Panc1 (cell line): ENCODE measurements at regions not wholly inside any gene's neighbourhood (a gene's known extent, or its start where the extent isn't known, plus 50 kb on each side); places are given as distances from the start of the nearest gene placed in this dataset.

Experiments used
- ATAC-seq: fragments of 200-7000 bp; cut with Tn5 transposase; 2 replicates; pipeline ENCODE4 v1.9.1; 2020; ENCODE audit warnings: mild to moderate bottlenecking, moderate library complexity
- BruUV-seq: library from RNA; stranded (reverse); fragments of 400-500 nt; replicated peaks from 2 replicates; lab custom pipeline; 2021; lab: Mats Ljungman, UMichigan
- CTCF ChIA-PET: fragments of 300-600 bp; sonication (Branson Sonifier 250); formaldehyde crosslinking; loops from one replicate; lab custom pipeline; 2022; ENCODE audit warnings: antibody characterized with exemption; lab: Charles Lee
- POLR2A ChIA-PET: fragments of 300-600 bp; sonication (Branson Sonifier 250); formaldehyde crosslinking; loops from one replicate; lab custom pipeline; 2022; ENCODE audit warnings: antibody characterized with exemption; lab: Charles Lee
- DNase-seq: peaks from one replicate; pipeline ENCODE4 v3.0.0-alpha.2; 2010; ENCODE audit warnings: low read depth, low spot score
- H3K27ac ChIP-seq: 2 replicates; pipeline ENCODE4 v1.5.1; 2011; ENCODE audit warnings: mild to moderate bottlenecking, low read length, inconsistent platforms
- H3K27me3 ChIP-seq: fragments of 200-500 bp; sonication (Bioruptor generic); 2 replicates; pipeline ENCODE4 v1.6.0; 2014; ENCODE audit warnings: low read length, inconsistent platforms; ENCODE audit not compliant: control insufficient read depth, insufficient read depth
- H3K36me3 ChIP-seq: fragments of 200-500 bp; sonication (Bioruptor generic); 2 replicates; pipeline ENCODE4 v1.5.1; 2014; ENCODE audit warnings: inconsistent platforms, mild to moderate bottlenecking, low read length, moderate library complexity; ENCODE audit not compliant: control insufficient read depth, insufficient read depth
- H3K4me1 ChIP-seq: 2 replicates; pipeline ENCODE4 v1.5.1; 2011; ENCODE audit warnings: inconsistent platforms, mild to moderate bottlenecking, low read length, moderate library complexity; ENCODE audit not compliant: control insufficient read depth, insufficient read depth
- H3K4me3 ChIP-seq, 2 experiments: 2 replicates each; pipeline ENCODE4 v1.5.1; 2011 to 2012; ENCODE audit warnings: low read depth in 2 of 2, low read length in 2 of 2, mild to moderate bottlenecking in 2 of 2, inconsistent platforms in 1 of 2, moderate library complexity in 1 of 2
- H3K9me3 ChIP-seq: fragments of 200-500 bp; sonication (Bioruptor generic); 2 replicates; pipeline ENCODE4 v1.5.1; 2014; ENCODE audit warnings: low read depth, mild to moderate bottlenecking, inconsistent platforms, low read length, moderate library complexity; ENCODE audit not compliant: control insufficient read depth, insufficient read depth
- POLR2AphosphoS5 ChIP-seq: IDR thresholded peaks from 2 replicates; pipeline ENCODE4 v1.6.1; 2012; ENCODE audit warnings: mild to moderate bottlenecking, low read depth, low read length, moderate library complexity
- SIN3A ChIP-seq: IDR thresholded peaks from 2 replicates; pipeline ENCODE4 v1.6.1; 2012; ENCODE audit warnings: low read depth, mild to moderate bottlenecking, low read length, moderate library complexity, borderline replicate concordance; ENCODE audit not compliant: insufficient read depth
- TCF7L2 ChIP-seq: IDR thresholded peaks from 2 replicates; pipeline ENCODE4 v1.6.1; 2011; ENCODE audit warnings: mild to moderate bottlenecking, low read depth, low read length, inconsistent platforms
- in situ Hi-C: cut with HindIII; loops from 2 replicates; pipeline ENCODE4 v1.10.0; 2016; ENCODE audit warnings: low sequenced_read_pairs, low pct_unique_long_range_greater_than_20kb
- intact Hi-C: fragments of 100-400 bp; cut with micrococcal nuclease; formaldehyde crosslinking; loops from one replicate; pipeline ENCODE4 v1.10.0; 2022; ENCODE audit not compliant: unreplicated experiment
- TF ChIP-seq, protein P1 (sequence below), 2 experiments: IDR thresholded peaks; 2 replicates each; pipeline ENCODE4 v1.6.1; 2011 to 2012; ENCODE audit warnings: low read depth in 2 of 2, control low read depth in 1 of 2, low read length in 1 of 2, mild to moderate bottlenecking in 1 of 2, moderate library complexity in 1 of 2; ENCODE audit not compliant: insufficient read depth in 1 of 2
- TF ChIP-seq, protein P2 (sequence below): fragments of 450-650 bp; IDR thresholded peaks from 2 replicates; pipeline ENCODE4 v1.5.1; 2017; ENCODE audit warnings: mild to moderate bottlenecking

DNA sequence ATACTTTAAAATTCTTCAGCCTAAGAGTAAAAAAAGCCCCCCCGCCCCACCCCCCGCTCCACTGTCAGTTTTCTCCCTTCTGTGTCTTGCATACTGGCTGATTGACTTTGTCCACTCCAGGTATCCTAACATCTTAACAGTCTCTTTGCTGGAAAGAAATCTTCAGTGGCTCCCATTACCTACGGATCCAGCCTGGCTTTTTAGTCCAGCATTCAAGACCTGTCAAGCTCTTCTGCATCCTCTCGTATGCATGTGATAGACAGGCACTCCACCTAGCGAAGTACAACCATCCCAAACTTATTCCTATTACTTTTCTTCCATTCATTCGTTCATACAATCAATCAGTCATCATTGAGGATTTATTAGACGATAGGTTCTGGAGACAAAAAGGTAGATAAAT is 288.1 kb downstream of the MYCN start:
- intact Hi-C loops (no loop called here), in situ Hi-C loops (no loop called here)
- ATAC-seq (no peak), DNase-seq (no peak)
- ChIA-PET POLR2A (no interaction called here), CTCF (no interaction called here)
- no peaks in the 10 kb centered on the region for H3K4me1 ChIP-seq
- BruUV-seq = no TSS peak
- no peak overlapping the region for H3K4me3 ChIP-seq
- no peaks in the 10 kb centered on the region for H3K9me3 ChIP-seq
- TF ChIP-seq TCF7L2 (no peak), POLR2AphosphoS5 (no peak), SIN3A (no peak)
- TF ChIP-seq, protein P1, sequence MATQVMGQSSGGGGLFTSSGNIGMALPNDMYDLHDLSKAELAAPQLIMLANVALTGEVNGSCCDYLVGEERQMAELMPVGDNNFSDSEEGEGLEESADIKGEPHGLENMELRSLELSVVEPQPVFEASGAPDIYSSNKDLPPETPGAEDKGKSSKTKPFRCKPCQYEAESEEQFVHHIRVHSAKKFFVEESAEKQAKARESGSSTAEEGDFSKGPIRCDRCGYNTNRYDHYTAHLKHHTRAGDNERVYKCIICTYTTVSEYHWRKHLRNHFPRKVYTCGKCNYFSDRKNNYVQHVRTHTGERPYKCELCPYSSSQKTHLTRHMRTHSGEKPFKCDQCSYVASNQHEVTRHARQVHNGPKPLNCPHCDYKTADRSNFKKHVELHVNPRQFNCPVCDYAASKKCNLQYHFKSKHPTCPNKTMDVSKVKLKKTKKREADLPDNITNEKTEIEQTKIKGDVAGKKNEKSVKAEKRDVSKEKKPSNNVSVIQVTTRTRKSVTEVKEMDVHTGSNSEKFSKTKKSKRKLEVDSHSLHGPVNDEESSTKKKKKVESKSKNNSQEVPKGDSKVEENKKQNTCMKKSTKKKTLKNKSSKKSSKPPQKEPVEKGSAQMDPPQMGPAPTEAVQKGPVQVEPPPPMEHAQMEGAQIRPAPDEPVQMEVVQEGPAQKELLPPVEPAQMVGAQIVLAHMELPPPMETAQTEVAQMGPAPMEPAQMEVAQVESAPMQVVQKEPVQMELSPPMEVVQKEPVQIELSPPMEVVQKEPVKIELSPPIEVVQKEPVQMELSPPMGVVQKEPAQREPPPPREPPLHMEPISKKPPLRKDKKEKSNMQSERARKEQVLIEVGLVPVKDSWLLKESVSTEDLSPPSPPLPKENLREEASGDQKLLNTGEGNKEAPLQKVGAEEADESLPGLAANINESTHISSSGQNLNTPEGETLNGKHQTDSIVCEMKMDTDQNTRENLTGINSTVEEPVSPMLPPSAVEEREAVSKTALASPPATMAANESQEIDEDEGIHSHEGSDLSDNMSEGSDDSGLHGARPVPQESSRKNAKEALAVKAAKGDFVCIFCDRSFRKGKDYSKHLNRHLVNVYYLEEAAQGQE (IDR thresholded peaks at IDR 0.05; ENCODE audit: insufficient read depth in 1 of 2, low read depth in 2 of 2, low read length in 1 of 2) = no peak
- TF ChIP-seq, protein P2, sequence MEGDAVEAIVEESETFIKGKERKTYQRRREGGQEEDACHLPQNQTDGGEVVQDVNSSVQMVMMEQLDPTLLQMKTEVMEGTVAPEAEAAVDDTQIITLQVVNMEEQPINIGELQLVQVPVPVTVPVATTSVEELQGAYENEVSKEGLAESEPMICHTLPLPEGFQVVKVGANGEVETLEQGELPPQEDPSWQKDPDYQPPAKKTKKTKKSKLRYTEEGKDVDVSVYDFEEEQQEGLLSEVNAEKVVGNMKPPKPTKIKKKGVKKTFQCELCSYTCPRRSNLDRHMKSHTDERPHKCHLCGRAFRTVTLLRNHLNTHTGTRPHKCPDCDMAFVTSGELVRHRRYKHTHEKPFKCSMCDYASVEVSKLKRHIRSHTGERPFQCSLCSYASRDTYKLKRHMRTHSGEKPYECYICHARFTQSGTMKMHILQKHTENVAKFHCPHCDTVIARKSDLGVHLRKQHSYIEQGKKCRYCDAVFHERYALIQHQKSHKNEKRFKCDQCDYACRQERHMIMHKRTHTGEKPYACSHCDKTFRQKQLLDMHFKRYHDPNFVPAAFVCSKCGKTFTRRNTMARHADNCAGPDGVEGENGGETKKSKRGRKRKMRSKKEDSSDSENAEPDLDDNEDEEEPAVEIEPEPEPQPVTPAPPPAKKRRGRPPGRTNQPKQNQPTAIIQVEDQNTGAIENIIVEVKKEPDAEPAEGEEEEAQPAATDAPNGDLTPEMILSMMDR = no peak
- no peaks in the 10 kb centered on the region; the same call in 1 of the 2 replicates for H3K27me3 ChIP-seq
- H3K36me3 ChIP-seq = no peaks in the 10 kb centered on the region
- no peak overlapping the region for H3K27ac ChIP-seq

DNA sequence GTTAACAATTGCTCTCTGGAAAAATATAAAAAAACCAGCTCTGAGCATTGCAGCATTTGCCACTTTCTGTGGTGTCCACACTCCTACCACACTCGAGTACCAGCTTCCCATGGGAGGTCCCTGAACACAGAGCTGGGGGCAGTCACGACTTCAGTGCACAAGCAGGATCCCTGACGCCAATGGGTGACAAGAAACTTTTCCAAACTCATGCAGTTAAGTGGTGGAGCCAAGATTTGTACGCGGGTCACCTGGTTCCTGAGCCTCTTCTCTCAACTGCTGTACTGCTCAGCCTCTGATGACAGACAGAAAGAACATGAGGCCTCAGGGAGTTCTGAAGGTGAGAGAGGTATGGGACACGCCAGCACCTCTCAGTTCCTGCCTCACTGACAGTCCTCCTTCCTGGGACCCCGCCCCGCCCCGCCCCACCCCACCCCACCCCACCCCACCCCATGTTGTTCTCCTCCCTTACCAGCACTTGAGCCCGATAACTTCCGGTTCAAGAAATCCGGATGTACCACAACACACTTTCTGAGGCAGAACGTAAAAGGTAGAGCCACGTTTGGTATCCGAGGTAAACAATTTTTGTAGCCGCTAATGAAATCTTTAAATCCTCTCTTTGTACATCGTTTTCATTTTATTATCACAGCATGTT is 287.6 kb downstream of the MYCN start:
- no peaks in the 10 kb centered on the region for H3K36me3 ChIP-seq
- no peak for ATAC-seq
- H3K4me3 ChIP-seq = no peak overlapping the region
- no peaks in the 10 kb centered on the region for H3K9me3 ChIP-seq
- intact Hi-C loops = no loop called here
- ChIA-PET POLR2A (no interaction called here), CTCF (no interaction called here)
- in situ Hi-C loops = no loop called here
- no peaks in the 10 kb centered on the region; the same call in 1 of the 2 replicates for H3K27me3 ChIP-seq
- H3K27ac ChIP-seq = no peak overlapping the region
- no peak for DNase-seq
- TF ChIP-seq SIN3A = no peak
- no peak for TF ChIP-seq POLR2AphosphoS5
- TF ChIP-seq, protein P1 (IDR thresholded peaks at IDR 0.05; ENCODE audit: insufficient read depth in 1 of 2, low read depth in 2 of 2, low read length in 1 of 2) = no peak
- TF ChIP-seq, protein P2 = no peak
- TF ChIP-seq TCF7L2 = no peak
- BruUV-seq = no TSS peak
- no peaks in the 10 kb centered on the region for H3K4me1 ChIP-seq
